K562 (cell line): ENCODE measurements at regions not wholly inside any gene's neighbourhood (a gene's known extent, or its start where the extent isn't known, plus 50 kb on each side); places are given as distances from the start of the nearest gene placed in this dataset.

ENCODE experiments used
- ATAC-seq: fragments of 200-7000 bp; cut with Tn5 transposase; 3 replicates; pipeline ENCODE4 v1.9.1; 2020; ENCODE audit warnings: moderate library complexity
- BruUV-seq: library from RNA; stranded (reverse); fragments of 400-500 nt; replicated peaks from 2 replicates; lab custom pipeline; 2021; lab: Mats Ljungman, UMichigan
- CTCF ChIA-PET: fragments of 300-600 bp; formaldehyde crosslinking; extraction: SDS; loops from one replicate; lab custom pipeline; 2021; ENCODE audit warnings: low intra/inter-chr PET ratio; lab: Yijun Ruan, JAX
- POLR2A ChIA-PET: fragments of 300-600, 350-650 bp; sonication (Branson Sonifier 250); formaldehyde crosslinking; extraction: SDS; loops from one replicate; lab custom pipeline; 2021; ENCODE audit warnings: antibody characterized with exemption, inconsistent platforms; lab: Yijun Ruan, JAX
- DNase-seq, 4 experiments: peaks; one replicate each; pipeline versions ENCODE4 v3.0.0 to v3.0.0-alpha.2; 2011 to 2018; ENCODE audit warnings: low spot score in 3 of 4, mixed read lengths in 3 of 4; ENCODE audit errors: extremely low read depth in 1 of 4
- FAIRE-seq: peaks from 2 replicates; lab custom pipeline; 2011; peaks lifted over from hg19 to GRCh38; lab: Jason Lieb, UNC
- H2AFZ ChIP-seq: 2 replicates; pipeline ENCODE4 v1.6.0; 2011; ENCODE audit warnings: low read depth, low read length, control low read depth, inconsistent platforms
- H3K27ac ChIP-seq: fragments of 200-600 bp; 3 replicates; pipeline ENCODE4 v1.8.0; 2011; ENCODE audit warnings: low read depth, mild to moderate bottlenecking, control low read depth, inconsistent platforms, low read length, moderate library complexity, mixed read lengths; ENCODE audit errors: extremely low read depth
- H3K27me3 ChIP-seq, 2 experiments: fragments of 300-600 bp in 1 of 2; 2 replicates in 1 of 2; 3 replicates in 1 of 2; pipeline versions ENCODE4 v1.6.0 to v1.8.0; 2011; ENCODE audit warnings: inconsistent platforms in 2 of 2, low read length in 2 of 2, mild to moderate bottlenecking in 1 of 2, mixed read lengths in 1 of 2, moderate library complexity in 1 of 2; ENCODE audit not compliant: control insufficient read depth in 2 of 2, insufficient read depth in 2 of 2
- H3K36me3 ChIP-seq: fragments of 300-600 bp; 3 replicates; pipeline ENCODE4 v1.8.0; 2011; ENCODE audit warnings: mild to moderate bottlenecking, low read length, inconsistent platforms; ENCODE audit not compliant: control insufficient read depth, insufficient read depth
- H3K4me1 ChIP-seq, 2 experiments: fragments of 200-600 bp in 1 of 2; replicated peaks in 1 of 2; 2 replicates in 1 of 2; 3 replicates in 1 of 2; pipeline versions ENCODE4 v1.5.1 to v1.8.0; 2011; ENCODE audit warnings: inconsistent platforms in 2 of 2, low read length in 2 of 2, mild to moderate bottlenecking in 1 of 2, mixed read lengths in 1 of 2, moderate library complexity in 1 of 2; ENCODE audit not compliant: control insufficient read depth in 2 of 2, insufficient read depth in 2 of 2
- H3K4me2 ChIP-seq: 2 replicates; pipeline ENCODE4 v1.6.1; 2011; ENCODE audit warnings: low read length, control low read depth, inconsistent platforms, mixed read lengths; ENCODE audit not compliant: insufficient read depth
- H3K4me3 ChIP-seq: fragments of 200-600 bp; sonication (generic), shearing (Covaris generic); 2 replicates; pipeline ENCODE4 v1.5.1; 2016; ENCODE audit warnings: control low read depth, inconsistent platforms
- H3K79me2 ChIP-seq: fragments of 200-600 bp; 3 replicates; pipeline ENCODE4 v1.8.0; 2011; ENCODE audit warnings: low read length, inconsistent platforms; ENCODE audit not compliant: control insufficient read depth, insufficient read depth
- H3K9ac ChIP-seq, 2 experiments: 2 replicates each; pipeline versions ENCODE4 v1.6.0 to v1.6.1; 2011; ENCODE audit warnings: low read depth in 2 of 2, low read length in 2 of 2, control low read depth in 1 of 2, inconsistent platforms in 1 of 2, mild to moderate bottlenecking in 1 of 2, mixed read lengths in 1 of 2; ENCODE audit not compliant: insufficient read depth in 1 of 2
- H3K9me1 ChIP-seq: one replicate; pipeline ENCODE4 v1.6.0; 2011; ENCODE audit warnings: inconsistent platforms, mild to moderate bottlenecking, low read length, moderate library complexity; ENCODE audit not compliant: control insufficient read depth, insufficient read depth
- H3K9me3 ChIP-seq: replicated peaks from 2 replicates; pipeline ENCODE4 v1.5.1; 2011; ENCODE audit warnings: low read depth, low read length, inconsistent platforms; ENCODE audit not compliant: control insufficient read depth, insufficient read depth
- H4K20me1 ChIP-seq: replicated peaks from 2 replicates; pipeline ENCODE4 v1.6.1; 2011; ENCODE audit warnings: low read length, inconsistent platforms, mixed read lengths; ENCODE audit not compliant: control insufficient read depth, insufficient read depth
- CCNT2 ChIP-seq: IDR thresholded peaks from 2 replicates; pipeline ENCODE4 v1.6.1; 2011; ENCODE audit warnings: borderline replicate concordance, low read depth, mild to moderate bottlenecking, moderate library complexity, mixed read lengths, low read length; ENCODE audit not compliant: insufficient read length; ENCODE audit errors: extremely low read depth
- HNRNPUL1 ChIP-seq: fragments of 200-400 bp; formaldehyde crosslinking; IDR thresholded peaks from 2 replicates; pipeline ENCODE4 v1.6.1; 2017; ENCODE audit warnings: low read length
- PRPF4 ChIP-seq: fragments of 200-400 bp; formaldehyde crosslinking; IDR thresholded peaks from one replicate; pipeline ENCODE4 v1.6.1; 2017; ENCODE audit warnings: low read length, low read depth, mild to moderate bottlenecking; ENCODE audit not compliant: insufficient read depth, poor library complexity, severe bottlenecking
- SIRT6 ChIP-seq: IDR thresholded peaks from one replicate; pipeline ENCODE4 v1.6.1; 2012; ENCODE audit warnings: low read depth, mild to moderate bottlenecking, control low read depth, inconsistent platforms, low read length, moderate library complexity
- SNAPC5 ChIP-seq: fragments of 250-450 bp; sonication (Bioruptor Pico); IDR thresholded peaks from 2 replicates; pipeline ENCODE4 v1.8.0; 2021; ENCODE audit warnings: moderate library complexity, mild to moderate bottlenecking, inconsistent platforms
- SRF ChIP-seq, 2 experiments: fragments of 250-450, 450-650 bp in 1 of 2; sonication (Bioruptor Pico) in 1 of 2; sonication (generic) in 1 of 2; formaldehyde crosslinking; IDR thresholded peaks; 2 replicates each; pipeline versions ENCODE4 v1.5.0 to v1.5.1; 2020 to 2022; ENCODE audit warnings: mild to moderate bottlenecking in 1 of 2, missing genetic modification reagents in 1 of 2
- ZFP36 ChIP-seq: fragments of 150-350 bp; IDR thresholded peaks from 2 replicates; pipeline ENCODE4 v1.6.1; 2018; ENCODE audit warnings: low read length, low read depth; ENCODE audit not compliant: partially characterized antibody
- ZKSCAN3 ChIP-seq: fragments of 250-450 bp; sonication (Bioruptor Pico); IDR thresholded peaks from 2 replicates; pipeline ENCODE4 v1.4.0; 2020
- ZNF76 ChIP-seq: fragments of 250-450 bp; sonication (Bioruptor Pico); IDR thresholded peaks from 2 replicates; pipeline ENCODE4 v1.4.0; 2020; ENCODE audit warnings: mild to moderate bottlenecking, moderate library complexity, borderline replicate concordance
- ZNF830 ChIP-seq: fragments of 250-450 bp; sonication (Bioruptor Pico); IDR thresholded peaks from 2 replicates; pipeline ENCODE4 v1.5.0; 2021; ENCODE audit warnings: mild to moderate bottlenecking
- WGBS: fragments of 100-300 bp; shearing (Covaris generic); methylation state at CpG from one replicate; pipeline ENCODE4 v1.1.6; 2016; ENCODE audit warnings: low coverage, mixed read lengths; ENCODE audit not compliant: insufficient coverage; ENCODE audit errors: missing lambda C conversion rate; 5-methylcytosine and 5-hydroxymethylcytosine counted together
- in situ Hi-C: fragments of 300-500 bp; cut with MboI; formaldehyde crosslinking; loops from 4 replicates; pipeline ENCODE4 v1.15.0; 2018; ENCODE audit warnings: inconsistent platforms, mixed read lengths
- intact Hi-C: fragments of 100-400 bp; cut with micrococcal nuclease; formaldehyde crosslinking; loops from 2 replicates; pipeline ENCODE4 v1.14.2; 2022
- TF ChIP-seq, protein P1 (sequence below): sonication (generic); formaldehyde crosslinking; IDR thresholded peaks from 2 replicates; pipeline ENCODE4 v1.8.0; 2023; ENCODE audit warnings: mild to moderate bottlenecking, missing genetic modification reagents
- TF ChIP-seq, protein P2 (sequence below): fragments of 250-450 bp; sonication (Bioruptor Pico); IDR thresholded peaks from 2 replicates; pipeline ENCODE4 v1.8.0; 2022; ENCODE audit warnings: inconsistent platforms
- TF ChIP-seq, protein P3 (sequence below): sonication (generic); formaldehyde crosslinking; IDR thresholded peaks from 2 replicates; pipeline ENCODE4 v1.8.1; 2023; ENCODE audit warnings: mild to moderate bottlenecking, missing genetic modification reagents
- TF ChIP-seq, protein P4 (sequence below): sonication (generic); formaldehyde crosslinking; IDR thresholded peaks from 2 replicates; pipeline ENCODE4 v1.9.0; 2022; ENCODE audit warnings: mild to moderate bottlenecking, missing genetic modification reagents

DNA sequence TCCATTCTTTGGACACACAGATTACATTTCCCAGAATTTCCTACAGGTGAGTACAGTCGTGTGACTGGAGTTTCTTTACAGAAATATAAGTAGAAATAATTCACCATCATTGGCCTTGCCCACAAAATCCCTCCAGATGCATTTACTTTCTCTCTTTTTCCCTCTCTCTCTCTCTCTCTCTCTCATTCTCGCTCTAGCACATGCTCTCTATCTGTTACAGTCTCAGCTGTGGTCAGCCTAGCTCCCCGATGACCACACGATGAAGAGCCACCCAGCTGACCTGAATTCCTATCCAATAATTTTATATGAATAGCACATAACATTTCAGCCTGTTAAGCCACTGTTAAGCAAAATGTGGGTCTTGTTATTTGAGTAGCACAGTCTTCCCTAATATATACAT is 507.9 kb downstream of the PCDH7 start (continued):
- TF ChIP-seq, protein P1, sequence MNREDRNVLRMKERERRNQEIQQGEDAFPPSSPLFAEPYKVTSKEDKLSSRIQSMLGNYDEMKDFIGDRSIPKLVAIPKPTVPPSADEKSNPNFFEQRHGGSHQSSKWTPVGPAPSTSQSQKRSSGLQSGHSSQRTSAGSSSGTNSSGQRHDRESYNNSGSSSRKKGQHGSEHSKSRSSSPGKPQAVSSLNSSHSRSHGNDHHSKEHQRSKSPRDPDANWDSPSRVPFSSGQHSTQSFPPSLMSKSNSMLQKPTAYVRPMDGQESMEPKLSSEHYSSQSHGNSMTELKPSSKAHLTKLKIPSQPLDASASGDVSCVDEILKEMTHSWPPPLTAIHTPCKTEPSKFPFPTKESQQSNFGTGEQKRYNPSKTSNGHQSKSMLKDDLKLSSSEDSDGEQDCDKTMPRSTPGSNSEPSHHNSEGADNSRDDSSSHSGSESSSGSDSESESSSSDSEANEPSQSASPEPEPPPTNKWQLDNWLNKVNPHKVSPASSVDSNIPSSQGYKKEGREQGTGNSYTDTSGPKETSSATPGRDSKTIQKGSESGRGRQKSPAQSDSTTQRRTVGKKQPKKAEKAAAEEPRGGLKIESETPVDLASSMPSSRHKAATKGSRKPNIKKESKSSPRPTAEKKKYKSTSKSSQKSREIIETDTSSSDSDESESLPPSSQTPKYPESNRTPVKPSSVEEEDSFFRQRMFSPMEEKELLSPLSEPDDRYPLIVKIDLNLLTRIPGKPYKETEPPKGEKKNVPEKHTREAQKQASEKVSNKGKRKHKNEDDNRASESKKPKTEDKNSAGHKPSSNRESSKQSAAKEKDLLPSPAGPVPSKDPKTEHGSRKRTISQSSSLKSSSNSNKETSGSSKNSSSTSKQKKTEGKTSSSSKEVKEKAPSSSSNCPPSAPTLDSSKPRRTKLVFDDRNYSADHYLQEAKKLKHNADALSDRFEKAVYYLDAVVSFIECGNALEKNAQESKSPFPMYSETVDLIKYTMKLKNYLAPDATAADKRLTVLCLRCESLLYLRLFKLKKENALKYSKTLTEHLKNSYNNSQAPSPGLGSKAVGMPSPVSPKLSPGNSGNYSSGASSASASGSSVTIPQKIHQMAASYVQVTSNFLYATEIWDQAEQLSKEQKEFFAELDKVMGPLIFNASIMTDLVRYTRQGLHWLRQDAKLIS (CRISPR knock-in tag), result no peak
- no peak for TF ChIP-seq ZNF830 (CRISPR knock-in tag)
- TF ChIP-seq, protein P2, sequence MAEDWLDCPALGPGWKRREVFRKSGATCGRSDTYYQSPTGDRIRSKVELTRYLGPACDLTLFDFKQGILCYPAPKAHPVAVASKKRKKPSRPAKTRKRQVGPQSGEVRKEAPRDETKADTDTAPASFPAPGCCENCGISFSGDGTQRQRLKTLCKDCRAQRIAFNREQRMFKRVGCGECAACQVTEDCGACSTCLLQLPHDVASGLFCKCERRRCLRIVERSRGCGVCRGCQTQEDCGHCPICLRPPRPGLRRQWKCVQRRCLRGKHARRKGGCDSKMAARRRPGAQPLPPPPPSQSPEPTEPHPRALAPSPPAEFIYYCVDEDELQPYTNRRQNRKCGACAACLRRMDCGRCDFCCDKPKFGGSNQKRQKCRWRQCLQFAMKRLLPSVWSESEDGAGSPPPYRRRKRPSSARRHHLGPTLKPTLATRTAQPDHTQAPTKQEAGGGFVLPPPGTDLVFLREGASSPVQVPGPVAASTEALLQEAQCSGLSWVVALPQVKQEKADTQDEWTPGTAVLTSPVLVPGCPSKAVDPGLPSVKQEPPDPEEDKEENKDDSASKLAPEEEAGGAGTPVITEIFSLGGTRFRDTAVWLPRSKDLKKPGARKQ (CRISPR knock-in tag), result no peak
- TF ChIP-seq SNAPC5 (CRISPR knock-in tag), result no peak

- no peaks in the 10 kb centered on the region for H3K79me2 ChIP-seq
- no peaks in the 10 kb centered on the region for H3K9me1 ChIP-seq
- no peak overlapping the region for H3K27ac ChIP-seq
- H3K9me3 ChIP-seq, result no peaks in the 10 kb centered on the region
- intact Hi-C loops (no loop called here), in situ Hi-C loops (no loop called here)
- DNase-seq (no peak), FAIRE-seq (no peak), ATAC-seq (no peak)
- POLR2A ChIA-PET, result no interaction called here
- 0% methylated on average over 1 of the region's 1 CpG for WGBS
- no peaks in the 10 kb centered on the region for H3K27me3 ChIP-seq
- no peaks in the 10 kb centered on the region for H4K20me1 ChIP-seq
- no peak overlapping the region for H3K9ac ChIP-seq
- no peak overlapping the region for H2AFZ ChIP-seq
- CTCF ChIA-PET, result no interaction called here
- no peaks in the 10 kb centered on the region for H3K4me1 ChIP-seq
- H3K36me3 ChIP-seq, result no peaks in the 10 kb centered on the region
- H3K4me2 ChIP-seq, result no peak overlapping the region
- H3K4me3 ChIP-seq, result no peak overlapping the region
- no TSS peak for BruUV-seq
- no peak for TF ChIP-seq CCNT2
- TF ChIP-seq SRF (CRISPR knock-in tag; IDR thresholded peaks at IDR 0.05), result no peak
- TF ChIP-seq ZFP36, result no peak
- TF ChIP-seq PRPF4, result no peak
- no peak for TF ChIP-seq ZKSCAN3 (CRISPR knock-in tag)
- TF ChIP-seq HNRNPUL1, result no peak
- no peak for TF ChIP-seq SIRT6
- TF ChIP-seq, protein P3, sequence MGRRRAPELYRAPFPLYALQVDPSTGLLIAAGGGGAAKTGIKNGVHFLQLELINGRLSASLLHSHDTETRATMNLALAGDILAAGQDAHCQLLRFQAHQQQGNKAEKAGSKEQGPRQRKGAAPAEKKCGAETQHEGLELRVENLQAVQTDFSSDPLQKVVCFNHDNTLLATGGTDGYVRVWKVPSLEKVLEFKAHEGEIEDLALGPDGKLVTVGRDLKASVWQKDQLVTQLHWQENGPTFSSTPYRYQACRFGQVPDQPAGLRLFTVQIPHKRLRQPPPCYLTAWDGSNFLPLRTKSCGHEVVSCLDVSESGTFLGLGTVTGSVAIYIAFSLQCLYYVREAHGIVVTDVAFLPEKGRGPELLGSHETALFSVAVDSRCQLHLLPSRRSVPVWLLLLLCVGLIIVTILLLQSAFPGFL (CRISPR knock-in tag), result no peak
- TF ChIP-seq, protein P4, sequence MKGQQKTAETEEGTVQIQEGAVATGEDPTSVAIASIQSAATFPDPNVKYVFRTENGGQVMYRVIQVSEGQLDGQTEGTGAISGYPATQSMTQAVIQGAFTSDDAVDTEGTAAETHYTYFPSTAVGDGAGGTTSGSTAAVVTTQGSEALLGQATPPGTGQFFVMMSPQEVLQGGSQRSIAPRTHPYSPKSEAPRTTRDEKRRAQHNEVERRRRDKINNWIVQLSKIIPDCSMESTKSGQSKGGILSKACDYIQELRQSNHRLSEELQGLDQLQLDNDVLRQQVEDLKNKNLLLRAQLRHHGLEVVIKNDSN (CRISPR knock-in tag), result no peak
- TF ChIP-seq ZNF76 (CRISPR knock-in tag), result no peak
Measured at GRCh38 chr4:31230594-31230993, 510.4 kb downstream of the PCDH7 start.
